ENCODE measurements at regions not wholly inside any gene's neighbourhood (a gene's known extent, or its start where the extent isn't known, plus 50 kb on each side); places are given as distances from the start of the nearest gene placed in this dataset.
A peak's percentile ranks its signal among the peaks of the same experiment; 100 is the strongest.

GRCh38 chr13:30835442-30835841 lies 70.6 kb upstream of the MEDAG start (continued):
- TF ChIP-seq BCL6B (tag by site-specific recombination; IDR thresholded peaks at IDR 0.05), result no peak
- no peak for TF ChIP-seq RBAK (tag by site-specific recombination; IDR thresholded peaks at IDR 0.05)

- H3K4me3 ChIP-seq (ENCODE audit: low read depth, low read length), result no peak overlapping the region
- TF ChIP-seq ZBTB26 (tag by site-specific recombination; optimal IDR thresholded peaks at IDR 0.05) (no peak), EGR2 (tag by site-specific recombination; IDR thresholded peaks at IDR 0.05; ENCODE audit: low read depth) (peak; percentile 64; the same call in 1 of the 2 replicates), ZBTB49 (tag by site-specific recombination; IDR thresholded peaks at IDR 0.05; ENCODE audit: low read depth) (no peak), ZNF148 (tag by site-specific recombination; IDR thresholded peaks at IDR 0.05; ENCODE audit: borderline replicate concordance) (no peak), ZNF362 (tag by site-specific recombination; IDR thresholded peaks at IDR 0.05) (no peak), ZNF324 (tag by site-specific recombination; IDR thresholded peaks at IDR 0.05) (no peak), ZNF169 (tag by site-specific recombination; IDR thresholded peaks at IDR 0.05) (no peak), ZBTB6 (tag by site-specific recombination; IDR thresholded peaks at IDR 0.05) (no peak), ZNF26 (tag by site-specific recombination; IDR thresholded peaks at IDR 0.05) (no peak), ZNF350 (tag by site-specific recombination; IDR thresholded peaks at IDR 0.05) (no peak), ZNF692 (tag by site-specific recombination; IDR thresholded peaks at IDR 0.05) (no peak), KLF1 (tag by site-specific recombination; IDR thresholded peaks at IDR 0.05) (no peak), BCL11A (tag by site-specific recombination; IDR thresholded peaks at IDR 0.05; ENCODE audit: low read depth) (no peak), PBX3 (CRISPR knock-in tag; IDR thresholded peaks at IDR 0.05) (no peak), ZNF184 (tag by site-specific recombination; IDR thresholded peaks at IDR 0.05) (no peak), ZFHX2 (tag by site-specific recombination; conservative IDR thresholded peaks at IDR 0.05) (peak; percentile 54), FEZF1 (tag by site-specific recombination; IDR thresholded peaks at IDR 0.05) (no peak)
- H3K27ac ChIP-seq (ENCODE audit: extremely low read depth, low read depth, low read length), result no peak overlapping the region
- POLR2A ChIA-PET, result no interaction called here
- peaks cover 12% of the 10 kb centered on the region for H3K4me1 ChIP-seq (ENCODE audit: control insufficient read depth, insufficient read depth, low read length)
- H3K36me3 ChIP-seq (ENCODE audit: control insufficient read depth in 2 of 2, insufficient read depth in 1 of 2, low read length in 2 of 2), result no peaks in the 10 kb centered on the region
- H3K9me3 ChIP-seq (ENCODE audit: control insufficient read depth, insufficient read depth, low read depth, low read length), result no peaks in the 10 kb centered on the region
- CTCF ChIA-PET, result no interaction called here
Measured at GRCh38 chr13:30837227-30838159, 68.6 kb upstream of the MEDAG start.

Data from HEK293 (cell line).